GM12875 (cell line): ENCODE measurements at regions not wholly inside any gene's neighbourhood (a gene's known extent, or its start where the extent isn't known, plus 50 kb on each side); places are given as distances from the start of the nearest gene placed in this dataset.

Experiments
- H3K4me3 ChIP-seq: one replicate; pipeline ENCODE4 v1.5.1; 2011; ENCODE audit warnings: low read depth, low read length, control low read depth
- TF ChIP-seq, protein P1 (sequence below): IDR thresholded peaks from 2 replicates; pipeline ENCODE4 v1.5.1; 2011; ENCODE audit warnings: low read depth, mild to moderate bottlenecking, control low read depth, inconsistent platforms, low read length, moderate library complexity, borderline replicate concordance; ENCODE audit not compliant: insufficient read depth

GRCh38 chr3:55203006-55203405, 275.1 kb upstream of the LRTM1 start:
- no peak overlapping the region for H3K4me3 ChIP-seq
- TF ChIP-seq, protein P1, sequence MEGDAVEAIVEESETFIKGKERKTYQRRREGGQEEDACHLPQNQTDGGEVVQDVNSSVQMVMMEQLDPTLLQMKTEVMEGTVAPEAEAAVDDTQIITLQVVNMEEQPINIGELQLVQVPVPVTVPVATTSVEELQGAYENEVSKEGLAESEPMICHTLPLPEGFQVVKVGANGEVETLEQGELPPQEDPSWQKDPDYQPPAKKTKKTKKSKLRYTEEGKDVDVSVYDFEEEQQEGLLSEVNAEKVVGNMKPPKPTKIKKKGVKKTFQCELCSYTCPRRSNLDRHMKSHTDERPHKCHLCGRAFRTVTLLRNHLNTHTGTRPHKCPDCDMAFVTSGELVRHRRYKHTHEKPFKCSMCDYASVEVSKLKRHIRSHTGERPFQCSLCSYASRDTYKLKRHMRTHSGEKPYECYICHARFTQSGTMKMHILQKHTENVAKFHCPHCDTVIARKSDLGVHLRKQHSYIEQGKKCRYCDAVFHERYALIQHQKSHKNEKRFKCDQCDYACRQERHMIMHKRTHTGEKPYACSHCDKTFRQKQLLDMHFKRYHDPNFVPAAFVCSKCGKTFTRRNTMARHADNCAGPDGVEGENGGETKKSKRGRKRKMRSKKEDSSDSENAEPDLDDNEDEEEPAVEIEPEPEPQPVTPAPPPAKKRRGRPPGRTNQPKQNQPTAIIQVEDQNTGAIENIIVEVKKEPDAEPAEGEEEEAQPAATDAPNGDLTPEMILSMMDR = no peak

- TF ChIP-seq, protein P1 = no peak
- H3K4me3 ChIP-seq = no peak overlapping the region
These were observed 274.5 kb upstream of the LRTM1 start for GRCh38 chr3:55202326-55202725.

DNA sequence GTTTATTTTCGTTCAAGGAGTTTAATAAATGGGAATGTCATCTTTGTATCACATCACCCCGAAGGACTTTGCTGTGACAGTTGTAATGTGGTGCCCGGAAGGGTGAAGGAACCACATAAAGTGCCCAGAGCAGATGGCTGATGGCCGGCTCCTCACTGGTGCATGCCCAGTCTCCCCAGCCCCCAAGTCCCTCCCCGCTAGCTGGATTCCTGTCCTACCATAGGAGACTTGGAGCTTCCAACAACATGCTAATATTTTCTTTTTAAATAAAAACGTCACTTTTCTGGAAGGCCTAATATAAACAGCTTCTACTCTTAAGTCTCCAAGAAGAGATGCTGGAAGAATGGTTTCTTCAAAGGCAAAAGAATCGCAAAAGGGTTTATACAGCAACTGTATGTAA, 273.9 kb upstream of the LRTM1 start:
- H3K4me3 ChIP-seq = no peak overlapping the region
- TF ChIP-seq, protein P1 = no peak

DNA sequence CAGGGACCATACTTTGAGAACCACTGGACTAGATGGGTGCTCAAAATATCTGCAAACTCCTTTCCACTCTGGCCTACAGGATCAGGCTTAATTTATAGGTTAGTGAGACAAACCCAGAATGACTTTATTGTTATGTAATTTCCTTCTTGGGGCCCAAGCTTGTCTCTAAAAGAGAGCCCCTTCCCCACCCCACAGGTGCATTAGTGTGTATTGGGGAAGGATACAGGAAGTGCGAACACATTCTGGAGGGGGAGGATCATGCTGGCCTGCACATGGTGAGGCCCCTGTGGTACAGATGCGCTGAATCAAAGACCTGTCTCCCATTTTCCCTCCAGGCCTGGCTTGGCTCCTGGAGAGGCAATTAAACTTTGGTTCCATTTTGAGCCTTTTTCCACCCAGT, 273.0 kb upstream of the LRTM1 start:
- H3K4me3 ChIP-seq = no peak overlapping the region
- TF ChIP-seq, protein P1 = no peak

DNA sequence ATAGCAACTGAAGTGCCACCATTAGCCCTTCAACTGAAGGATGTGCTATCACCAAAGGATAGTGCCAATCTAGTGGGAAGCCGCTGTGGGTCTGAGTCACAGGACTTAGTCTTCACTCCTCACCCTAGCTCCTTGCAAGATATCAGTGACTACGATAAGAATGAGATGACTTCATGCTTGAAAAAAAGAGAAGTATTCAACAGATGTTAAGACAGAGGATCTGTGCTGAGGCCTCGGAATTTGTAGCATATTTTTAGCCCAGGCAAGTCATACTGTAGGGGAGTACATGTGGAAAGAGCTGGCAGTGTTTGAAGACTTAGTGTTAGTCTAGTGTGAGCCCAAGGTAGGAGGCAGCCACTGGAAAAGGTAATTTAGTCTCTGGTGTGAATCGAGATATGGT, 270.7 kb upstream of the LRTM1 start:
- H3K4me3 ChIP-seq = no peak overlapping the region
- TF ChIP-seq, protein P1 = no peak

DNA sequence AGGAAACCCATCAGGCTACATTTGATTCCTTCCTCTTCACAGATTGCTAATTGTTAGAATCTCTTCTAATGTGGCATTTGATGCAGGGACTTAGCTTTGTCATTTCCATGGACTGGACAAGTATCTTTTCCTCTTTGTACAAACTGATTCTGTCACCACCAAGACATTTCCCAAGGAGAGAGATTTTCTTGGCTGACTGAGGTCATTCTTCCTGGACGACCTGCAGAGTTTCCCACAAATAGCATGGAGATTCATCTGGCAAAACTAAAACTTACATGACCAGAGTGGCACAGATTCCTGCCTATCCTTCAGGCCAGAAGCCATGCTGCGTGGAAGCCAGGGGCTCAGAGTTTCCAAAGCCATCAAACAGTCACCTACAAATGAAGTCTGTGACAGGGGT, 269.2 kb upstream of the LRTM1 start:
- H3K4me3 ChIP-seq = no peak overlapping the region
- TF ChIP-seq, protein P1 = no peak

GRCh38 chr3:55196495-55196894, 268.6 kb upstream of the LRTM1 start:
- H3K4me3 ChIP-seq = no peak overlapping the region
- TF ChIP-seq, protein P1 = no peak
